Liver (tissue), 8 donors: ENCODE measurements at regions not wholly inside any gene's neighbourhood (a gene's known extent, or its start where the extent isn't known, plus 50 kb on each side); places are given as distances from the start of the nearest gene placed in this dataset.

ENCODE experiments used
- DNase-seq: peaks from one replicate; pipeline ENCODE4 v3.0.0-alpha.2; 2017; ENCODE audit warnings: low spot score
- H3K27ac ChIP-seq, 2 donors: one replicate each; pipeline ENCODE4 v1.7.0; 2013; ENCODE audit warnings: inconsistent platforms in 2 of 2, low read length in 2 of 2, control low read depth in 1 of 2, low read depth in 1 of 2, mild to moderate bottlenecking in 1 of 2
- H3K27me3 ChIP-seq, 4 donors: one replicate each; pipeline versions ENCODE4 v1.6.1 to v1.7.0; 2013; ENCODE audit warnings: low read length in 3 of 4, inconsistent platforms in 1 of 4, mild to moderate bottlenecking in 1 of 4, moderate library complexity in 1 of 4; ENCODE audit not compliant: control insufficient read depth in 4 of 4, insufficient read depth in 4 of 4
- H3K36me3 ChIP-seq, 4 donors: one replicate each; pipeline versions ENCODE4 v1.6.1 to v1.7.0; 2013; ENCODE audit warnings: low read length in 3 of 4, mild to moderate bottlenecking in 3 of 4, low read depth in 1 of 4, moderate library complexity in 1 of 4; ENCODE audit not compliant: control insufficient read depth in 4 of 4, insufficient read depth in 3 of 4
- H3K4me1 ChIP-seq, 4 donors: one replicate each; pipeline versions ENCODE4 v1.6.1 to v1.7.0; 2013; ENCODE audit warnings: low read length in 3 of 4, mild to moderate bottlenecking in 3 of 4, moderate library complexity in 1 of 4; ENCODE audit not compliant: control insufficient read depth in 4 of 4, insufficient read depth in 4 of 4
- H3K4me3 ChIP-seq, 3 donors: one replicate each; pipeline versions ENCODE4 v1.6.1 to v1.7.0; 2013; ENCODE audit warnings: low read length in 3 of 3, control low read depth in 1 of 3, low read depth in 1 of 3, mild to moderate bottlenecking in 1 of 3
- H3K9ac ChIP-seq, 2 donors: one replicate each; pipeline ENCODE4 v1.7.0; 2013; ENCODE audit warnings: low read length in 2 of 2, mild to moderate bottlenecking in 2 of 2, moderate library complexity in 2 of 2, control low read depth in 1 of 2, low read depth in 1 of 2
- H3K9me3 ChIP-seq, 4 donors: one replicate each; pipeline versions ENCODE4 v1.6.1 to v1.7.0; 2013; ENCODE audit warnings: low read length in 3 of 4; ENCODE audit not compliant: control insufficient read depth in 4 of 4
- FOXA1 ChIP-seq: IDR thresholded peaks from 2 replicates; pipeline ENCODE4 v1.6.1; 2016; ENCODE audit warnings: antibody characterized with exemption
- FOXA2 ChIP-seq: IDR thresholded peaks from 2 replicates; pipeline ENCODE4 v1.6.1; 2016; ENCODE audit warnings: antibody characterized with exemption
- GABPA ChIP-seq, 2 donors: IDR thresholded peaks in 1 of 2; conservative IDR thresholded peaks in 1 of 2; 2 replicates each; pipeline ENCODE4 v1.6.1; 2016; ENCODE audit warnings: antibody characterized with exemption in 2 of 2, mild to moderate bottlenecking in 1 of 2, moderate library complexity in 1 of 2
- HNF4G ChIP-seq: IDR thresholded peaks from 2 replicates; pipeline ENCODE4 v1.6.1; 2016; ENCODE audit warnings: antibody characterized with exemption
- JUND ChIP-seq, 2 donors: IDR thresholded peaks; 2 replicates each; pipeline ENCODE4 v1.6.1; 2016; ENCODE audit warnings: antibody characterized with exemption in 2 of 2
- NR2F2 ChIP-seq: IDR thresholded peaks from 2 replicates; pipeline ENCODE4 v1.6.1; 2016; ENCODE audit warnings: antibody characterized with exemption
- SP1 ChIP-seq: IDR thresholded peaks from 2 replicates; pipeline ENCODE4 v1.6.1; 2018; ENCODE audit warnings: antibody characterized with exemption, mild to moderate bottlenecking
- TAF1 ChIP-seq: conservative IDR thresholded peaks from 2 replicates; pipeline ENCODE4 v1.6.1; 2016; ENCODE audit warnings: antibody characterized with exemption, mild to moderate bottlenecking
- YY1 ChIP-seq: IDR thresholded peaks from 2 replicates; pipeline ENCODE4 v1.6.1; 2016; ENCODE audit warnings: antibody characterized with exemption, mild to moderate bottlenecking
- WGBS: extraction: QIAGEN DNeasy Blood & Tissue Kit; methylation state at CpG from one replicate; pipeline ENCODE4 v1.1.7; 2013; 5-methylcytosine and 5-hydroxymethylcytosine counted together
- TF ChIP-seq, protein P1 (sequence below): IDR thresholded peaks from 2 replicates; pipeline ENCODE4 v1.6.1; 2016; ENCODE audit warnings: antibody characterized with exemption
- TF ChIP-seq, protein P2 (sequence below): IDR thresholded peaks from 2 replicates; pipeline ENCODE4 v1.6.1; 2016; ENCODE audit warnings: antibody characterized with exemption
- TF ChIP-seq, protein P3 (sequence below): IDR thresholded peaks from 2 replicates; pipeline ENCODE4 v1.6.1; 2016; ENCODE audit warnings: antibody characterized with exemption, mild to moderate bottlenecking
- TF ChIP-seq, protein P4 (sequence below): fragments of 150-350 bp; IDR thresholded peaks from 2 replicates; pipeline ENCODE4 v1.5.1; 2017; ENCODE audit warnings: improper control_type of control experiment, low read depth, low read length; ENCODE audit not compliant: missing input control
- donor health status: healthy.
- donor health status: healthy.
- donor health status: healthy.
- donor health status: healthy.
- donor health status: healthy.

DNA sequence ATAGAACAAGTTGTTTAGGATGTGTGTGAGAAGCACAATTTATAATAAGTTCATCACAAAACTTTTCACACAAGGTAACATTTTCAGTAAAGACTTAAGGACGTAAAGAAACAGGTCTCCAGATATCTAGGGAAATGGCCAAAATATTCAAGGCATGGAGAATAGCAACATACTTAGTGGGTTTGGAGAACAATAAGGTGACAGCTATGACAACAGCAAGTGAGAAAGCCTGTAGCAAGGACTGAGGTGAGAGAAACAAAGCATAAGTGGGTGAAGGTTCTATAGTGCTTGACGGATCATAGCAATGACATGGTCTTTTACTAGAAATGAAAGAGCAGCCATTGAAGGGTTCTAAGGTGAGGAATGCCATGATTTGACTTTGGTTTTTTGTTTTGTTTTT, 1337.3 kb downstream of the PCDH18 start:
- Histone ChIP-seq H3K27ac (no peak overlapping the region), H3K27me3 (no peaks in the 10 kb centered on the region), H3K4me1 (no peaks in the 10 kb centered on the region), H3K4me3 (no peak overlapping the region), H3K9me3 (no peaks in the 10 kb centered on the region), H3K36me3 (no peaks in the 10 kb centered on the region), H3K9ac (no peak overlapping the region)
- no peak for DNase-seq
- TF ChIP-seq YY1 (no peak), JUND (IDR thresholded peaks at IDR 0.05) (no peak), FOXA2 (no peak), TAF1 (no peak), FOXA1 (no peak), NR2F2 (no peak), HNF4G (no peak), GABPA (IDR thresholded peaks at IDR 0.05 in 1 of 2, conservative IDR thresholded peaks at IDR 0.05 in 1 of 2) (no peak)
- TF ChIP-seq, protein P1, sequence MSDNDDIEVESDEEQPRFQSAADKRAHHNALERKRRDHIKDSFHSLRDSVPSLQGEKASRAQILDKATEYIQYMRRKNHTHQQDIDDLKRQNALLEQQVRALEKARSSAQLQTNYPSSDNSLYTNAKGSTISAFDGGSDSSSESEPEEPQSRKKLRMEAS = no peak
- TF ChIP-seq, protein P2, sequence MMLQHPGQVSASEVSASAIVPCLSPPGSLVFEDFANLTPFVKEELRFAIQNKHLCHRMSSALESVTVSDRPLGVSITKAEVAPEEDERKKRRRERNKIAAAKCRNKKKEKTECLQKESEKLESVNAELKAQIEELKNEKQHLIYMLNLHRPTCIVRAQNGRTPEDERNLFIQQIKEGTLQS = no peak
- TF ChIP-seq, protein P3, sequence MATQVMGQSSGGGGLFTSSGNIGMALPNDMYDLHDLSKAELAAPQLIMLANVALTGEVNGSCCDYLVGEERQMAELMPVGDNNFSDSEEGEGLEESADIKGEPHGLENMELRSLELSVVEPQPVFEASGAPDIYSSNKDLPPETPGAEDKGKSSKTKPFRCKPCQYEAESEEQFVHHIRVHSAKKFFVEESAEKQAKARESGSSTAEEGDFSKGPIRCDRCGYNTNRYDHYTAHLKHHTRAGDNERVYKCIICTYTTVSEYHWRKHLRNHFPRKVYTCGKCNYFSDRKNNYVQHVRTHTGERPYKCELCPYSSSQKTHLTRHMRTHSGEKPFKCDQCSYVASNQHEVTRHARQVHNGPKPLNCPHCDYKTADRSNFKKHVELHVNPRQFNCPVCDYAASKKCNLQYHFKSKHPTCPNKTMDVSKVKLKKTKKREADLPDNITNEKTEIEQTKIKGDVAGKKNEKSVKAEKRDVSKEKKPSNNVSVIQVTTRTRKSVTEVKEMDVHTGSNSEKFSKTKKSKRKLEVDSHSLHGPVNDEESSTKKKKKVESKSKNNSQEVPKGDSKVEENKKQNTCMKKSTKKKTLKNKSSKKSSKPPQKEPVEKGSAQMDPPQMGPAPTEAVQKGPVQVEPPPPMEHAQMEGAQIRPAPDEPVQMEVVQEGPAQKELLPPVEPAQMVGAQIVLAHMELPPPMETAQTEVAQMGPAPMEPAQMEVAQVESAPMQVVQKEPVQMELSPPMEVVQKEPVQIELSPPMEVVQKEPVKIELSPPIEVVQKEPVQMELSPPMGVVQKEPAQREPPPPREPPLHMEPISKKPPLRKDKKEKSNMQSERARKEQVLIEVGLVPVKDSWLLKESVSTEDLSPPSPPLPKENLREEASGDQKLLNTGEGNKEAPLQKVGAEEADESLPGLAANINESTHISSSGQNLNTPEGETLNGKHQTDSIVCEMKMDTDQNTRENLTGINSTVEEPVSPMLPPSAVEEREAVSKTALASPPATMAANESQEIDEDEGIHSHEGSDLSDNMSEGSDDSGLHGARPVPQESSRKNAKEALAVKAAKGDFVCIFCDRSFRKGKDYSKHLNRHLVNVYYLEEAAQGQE = no peak
- TF ChIP-seq, protein P4, sequence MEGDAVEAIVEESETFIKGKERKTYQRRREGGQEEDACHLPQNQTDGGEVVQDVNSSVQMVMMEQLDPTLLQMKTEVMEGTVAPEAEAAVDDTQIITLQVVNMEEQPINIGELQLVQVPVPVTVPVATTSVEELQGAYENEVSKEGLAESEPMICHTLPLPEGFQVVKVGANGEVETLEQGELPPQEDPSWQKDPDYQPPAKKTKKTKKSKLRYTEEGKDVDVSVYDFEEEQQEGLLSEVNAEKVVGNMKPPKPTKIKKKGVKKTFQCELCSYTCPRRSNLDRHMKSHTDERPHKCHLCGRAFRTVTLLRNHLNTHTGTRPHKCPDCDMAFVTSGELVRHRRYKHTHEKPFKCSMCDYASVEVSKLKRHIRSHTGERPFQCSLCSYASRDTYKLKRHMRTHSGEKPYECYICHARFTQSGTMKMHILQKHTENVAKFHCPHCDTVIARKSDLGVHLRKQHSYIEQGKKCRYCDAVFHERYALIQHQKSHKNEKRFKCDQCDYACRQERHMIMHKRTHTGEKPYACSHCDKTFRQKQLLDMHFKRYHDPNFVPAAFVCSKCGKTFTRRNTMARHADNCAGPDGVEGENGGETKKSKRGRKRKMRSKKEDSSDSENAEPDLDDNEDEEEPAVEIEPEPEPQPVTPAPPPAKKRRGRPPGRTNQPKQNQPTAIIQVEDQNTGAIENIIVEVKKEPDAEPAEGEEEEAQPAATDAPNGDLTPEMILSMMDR = no peak
- WGBS = 77% methylated on average over 2 of the region's 2 CpGs

DNA sequence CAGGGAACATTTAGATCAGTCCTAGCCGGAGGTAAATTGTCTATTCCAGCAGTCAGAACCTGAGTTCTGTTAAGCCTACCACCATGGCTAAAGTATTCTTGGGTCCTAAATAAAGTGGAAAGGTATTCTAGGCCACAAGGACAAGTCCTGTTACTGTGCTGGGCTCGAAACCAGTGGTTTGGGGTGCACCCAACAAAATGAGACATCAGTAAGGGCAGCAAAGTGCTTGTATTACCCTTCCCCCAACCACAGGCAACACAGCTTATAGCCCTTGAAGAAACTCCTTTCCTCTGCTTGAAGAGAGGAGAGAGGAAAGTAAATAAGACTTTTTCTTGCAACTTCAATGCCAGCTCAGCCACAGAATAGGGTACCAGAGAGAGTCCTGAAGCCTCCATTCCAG, 1345.6 kb downstream of the PCDH18 start:
- H3K36me3 ChIP-seq = no peaks in the 10 kb centered on the region
- H3K27me3 ChIP-seq = no peaks in the 10 kb centered on the region
- no peaks in the 10 kb centered on the region for H3K9me3 ChIP-seq
- H3K4me3 ChIP-seq = no peak overlapping the region
- no peak overlapping the region for H3K27ac ChIP-seq
- DNase-seq = no peak
- TF ChIP-seq TAF1 (no peak), SP1 (no peak), FOXA2 (no peak), HNF4G (no peak)
- TF ChIP-seq, protein P4 = no peak
- TF ChIP-seq, protein P1 = no peak
- H3K4me1 ChIP-seq = no peaks in the 10 kb centered on the region
- no peak overlapping the region for H3K9ac ChIP-seq
- WGBS = 64% methylated on average over 2 of the region's 2 CpGs
